IPS-15b (cell line): ENCODE measurements at regions not wholly inside any gene's neighbourhood (a gene's known extent, or its start where the extent isn't known, plus 50 kb on each side); places are given as distances from the start of the nearest gene placed in this dataset.
"Not testable (repeated sequence)": the region's sequence is repeated elsewhere in the genome, so short reads cannot be mapped to it uniquely, and the experiment has no call there.

Experiments
- H3K27me3 ChIP-seq: one replicate; pipeline ENCODE4 v1.6.1; 2013; ENCODE audit warnings: low read length; ENCODE audit not compliant: control insufficient read depth, insufficient read depth
- H3K36me3 ChIP-seq: one replicate; pipeline ENCODE4 v1.6.1; 2013; ENCODE audit warnings: low read length; ENCODE audit not compliant: control insufficient read depth, insufficient read depth
- H3K4me1 ChIP-seq: one replicate; pipeline ENCODE4 v1.6.1; 2013; ENCODE audit warnings: mild to moderate bottlenecking, low read length; ENCODE audit not compliant: control insufficient read depth, insufficient read depth
- H3K4me3 ChIP-seq: one replicate; pipeline ENCODE4 v1.5.1; 2013; ENCODE audit warnings: low read depth, low read length
- H3K9ac ChIP-seq: one replicate; pipeline ENCODE4 v1.6.1; 2013; ENCODE audit warnings: low read depth, mild to moderate bottlenecking, low read length
- H3K9me3 ChIP-seq: one replicate; pipeline ENCODE4 v1.6.1; 2013; ENCODE audit warnings: mild to moderate bottlenecking, low read length; ENCODE audit not compliant: control insufficient read depth, insufficient read depth

DNA sequence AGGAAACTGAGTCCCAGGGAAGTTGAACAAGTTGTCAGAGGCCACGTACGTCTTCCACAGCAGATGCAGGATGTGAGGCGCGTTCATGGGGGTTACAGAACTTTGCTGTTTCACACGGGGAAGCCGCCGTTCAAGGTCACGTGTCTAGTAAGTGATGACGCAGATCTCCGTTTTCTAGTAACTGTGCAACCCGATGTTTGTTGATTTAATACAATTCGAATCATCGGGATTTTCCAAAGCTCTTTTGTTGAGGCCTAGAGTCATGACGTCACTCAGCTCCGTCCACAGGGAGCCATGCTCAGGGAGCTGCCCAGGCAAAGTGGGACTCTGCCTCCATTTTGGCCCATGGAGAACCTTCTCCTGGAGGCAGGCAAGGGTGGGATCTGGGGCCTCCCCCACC is 1121.8 kb downstream of the TBC1D22A start:
- no peak overlapping the region for H3K4me3 ChIP-seq
- no peaks in the 10 kb centered on the region for H3K4me1 ChIP-seq
- H3K36me3 ChIP-seq = peaks cover 2% of the 10 kb centered on the region
- peaks cover 3% of the 10 kb centered on the region for H3K9me3 ChIP-seq
- H3K9ac ChIP-seq = no peak overlapping the region
- H3K27me3 ChIP-seq = no peaks in the 10 kb centered on the region

DNA sequence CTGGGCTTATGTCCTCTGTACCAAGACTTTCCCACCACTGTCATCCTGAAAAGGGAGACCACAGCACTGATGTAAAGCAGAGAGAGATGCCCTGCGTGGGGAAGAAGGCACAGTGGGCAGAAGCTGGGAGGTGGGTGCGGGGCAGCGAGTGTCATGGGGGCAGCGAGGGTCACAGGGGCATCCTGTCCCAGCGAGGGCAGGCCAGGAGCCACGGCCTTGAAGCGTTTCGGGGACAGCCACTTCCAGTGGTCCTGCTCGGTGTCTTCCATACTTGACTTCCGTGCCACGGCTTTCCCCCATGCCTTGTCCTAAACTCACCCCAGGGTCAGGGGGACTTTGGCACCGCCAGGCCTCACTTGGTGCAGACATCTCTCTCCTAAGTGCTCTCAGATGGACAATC is 1121.3 kb downstream of the TBC1D22A start:
- Histone ChIP-seq H3K4me1 (no peaks in the 10 kb centered on the region), H3K4me3 (no peak overlapping the region), H3K9me3 (peaks cover 3% of the 10 kb centered on the region), H3K27me3 (no peaks in the 10 kb centered on the region), H3K36me3 (peaks cover 2% of the 10 kb centered on the region), H3K9ac (no peak overlapping the region)

- H3K4me1 ChIP-seq = no peaks in the 10 kb centered on the region
- peaks cover 6% of the 10 kb centered on the region for H3K9me3 ChIP-seq
- H3K9ac ChIP-seq = no peak overlapping the region
- no peak overlapping the region for H3K4me3 ChIP-seq
- H3K27me3 ChIP-seq = no peaks in the 10 kb centered on the region
- no peaks in the 10 kb centered on the region for H3K36me3 ChIP-seq
These were observed 1116.9 kb downstream of the TBC1D22A start for GRCh38 chr22:47879346-47879745.

- Histone ChIP-seq H3K36me3 (no peaks in the 10 kb centered on the region), H3K4me1 (no peaks in the 10 kb centered on the region), H3K9ac (no peak overlapping the region), H3K4me3 (no peak overlapping the region), H3K27me3 (no peaks in the 10 kb centered on the region), H3K9me3 (peaks cover 6% of the 10 kb centered on the region)
These were observed 1116.0 kb downstream of the TBC1D22A start for GRCh38 chr22:47878460-47878859.

- no peaks in the 10 kb centered on the region for H3K9me3 ChIP-seq
- no peak overlapping the region for H3K9ac ChIP-seq
- no peaks in the 10 kb centered on the region for H3K4me1 ChIP-seq
- H3K4me3 ChIP-seq = no peak overlapping the region
- H3K36me3 ChIP-seq = no peaks in the 10 kb centered on the region
- H3K27me3 ChIP-seq = no peaks in the 10 kb centered on the region
These were observed 1110.5 kb downstream of the TBC1D22A start for GRCh38 chr22:47872761-47873535.

- no peaks in the 10 kb centered on the region for H3K27me3 ChIP-seq
- no peak overlapping the region for H3K9ac ChIP-seq
- no peaks in the 10 kb centered on the region for H3K9me3 ChIP-seq
- H3K4me3 ChIP-seq = no peak overlapping the region
- no peaks in the 10 kb centered on the region for H3K4me1 ChIP-seq
- no peaks in the 10 kb centered on the region for H3K36me3 ChIP-seq
These were observed 1103.2 kb downstream of the TBC1D22A start for GRCh38 chr22:47865626-47866025.

DNA sequence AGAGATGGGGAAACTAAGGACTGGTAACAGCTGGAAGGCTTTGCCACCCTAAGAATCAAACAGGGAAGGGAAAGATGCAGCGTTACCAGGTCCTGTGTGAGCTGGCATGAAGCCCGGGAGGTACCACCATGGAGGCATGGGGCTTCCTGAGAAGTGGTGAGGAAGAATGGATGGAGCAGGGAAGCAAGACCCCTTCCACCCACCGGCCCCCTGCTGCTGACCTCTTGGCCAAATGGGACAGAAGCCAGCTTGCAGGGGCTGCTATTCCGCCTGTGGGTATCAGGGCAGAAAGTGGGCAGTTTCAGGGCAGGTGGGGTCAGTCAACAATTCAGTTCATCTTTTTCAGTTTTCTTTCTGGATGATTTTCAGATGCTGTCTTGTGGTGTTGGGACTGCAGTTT is 1099.9 kb downstream of the TBC1D22A start:
- H3K4me3 ChIP-seq = no peak overlapping the region
- H3K4me1 ChIP-seq = no peaks in the 10 kb centered on the region
- H3K36me3 ChIP-seq = no peaks in the 10 kb centered on the region
- H3K9ac ChIP-seq = no peak overlapping the region
- H3K9me3 ChIP-seq = peaks cover 4% of the 10 kb centered on the region
- H3K27me3 ChIP-seq = no peaks in the 10 kb centered on the region

- not testable (repeated sequence) for H3K9ac ChIP-seq, H3K36me3 ChIP-seq, H3K9me3 ChIP-seq, H3K27me3 ChIP-seq, H3K4me3 ChIP-seq, H3K4me1 ChIP-seq
These were observed 1098.5 kb downstream of the TBC1D22A start for GRCh38 chr22:47860907-47861306.

DNA sequence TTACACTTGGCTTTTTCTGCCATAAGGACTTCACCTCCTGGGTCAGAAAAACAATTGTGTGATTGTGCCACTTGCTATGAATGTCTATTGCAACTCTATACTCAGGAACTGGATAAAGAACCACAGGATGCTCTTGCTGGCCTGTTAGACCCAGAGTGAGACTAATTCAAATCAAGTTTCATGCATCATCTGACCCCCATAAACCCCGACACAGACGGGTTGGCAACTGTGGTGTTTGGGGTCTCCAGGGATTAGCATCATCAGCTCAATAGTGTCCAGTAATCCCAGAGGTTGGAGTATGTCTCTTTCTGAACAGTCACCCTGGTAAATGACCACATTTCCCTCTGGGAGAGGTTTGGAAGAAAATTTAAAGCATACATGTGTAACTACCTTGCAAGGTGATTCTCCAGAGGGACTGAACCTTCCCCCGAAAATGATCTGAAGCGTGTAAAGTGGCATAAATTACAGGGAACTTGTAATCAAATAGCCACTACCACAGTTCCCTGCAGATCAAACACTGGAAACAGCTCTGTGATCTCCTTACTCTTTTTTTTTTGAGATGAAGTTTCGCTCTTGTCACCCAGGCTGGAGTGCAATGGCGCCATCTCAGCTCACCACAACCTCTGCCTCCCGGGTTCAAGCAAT is 1097.6 kb downstream of the TBC1D22A start:
- Histone ChIP-seq H3K36me3 (no peaks in the 10 kb centered on the region), H3K9me3 (peaks cover 4% of the 10 kb centered on the region), H3K4me3 (no peak overlapping the region), H3K27me3 (no peaks in the 10 kb centered on the region), H3K9ac (no peak overlapping the region), H3K4me1 (no peaks in the 10 kb centered on the region)

- peaks cover 4% of the 10 kb centered on the region for H3K9me3 ChIP-seq
- H3K36me3 ChIP-seq = no peaks in the 10 kb centered on the region
- no peak overlapping the region for H3K9ac ChIP-seq
- no peaks in the 10 kb centered on the region for H3K27me3 ChIP-seq
- no peak overlapping the region for H3K4me3 ChIP-seq
- no peaks in the 10 kb centered on the region for H3K4me1 ChIP-seq
These were observed 1096.4 kb downstream of the TBC1D22A start for GRCh38 chr22:47858773-47859306.

GRCh38 chr22:47854680-47855079 is 1092.2 kb downstream of the TBC1D22A start:
- no peaks in the 10 kb centered on the region for H3K4me1 ChIP-seq
- no peaks in the 10 kb centered on the region for H3K27me3 ChIP-seq

GRCh38 chr22:47854251-47854650 is 1091.8 kb downstream of the TBC1D22A start:
- Histone ChIP-seq H3K4me3 (no peak overlapping the region), H3K9ac (no peak overlapping the region), H3K4me1 (no peaks in the 10 kb centered on the region), H3K9me3 (peaks cover 4% of the 10 kb centered on the region), H3K36me3 (no peaks in the 10 kb centered on the region), H3K27me3 (no peaks in the 10 kb centered on the region)

More at GRCh38 chr22:47854680-47855079, 1092.2 kb downstream of the TBC1D22A start:
- Histone ChIP-seq H3K4me3 (no peak overlapping the region), H3K9ac (no peak overlapping the region), H3K9me3 (peaks cover 4% of the 10 kb centered on the region), H3K36me3 (no peaks in the 10 kb centered on the region)
